ENCODE measurements at regions not wholly inside any gene's neighbourhood (a gene's known extent, or its start where the extent isn't known, plus 50 kb on each side); places are given as distances from the start of the nearest gene placed in this dataset.

GRCh38 chr1:57644667-57645066, 220.8 kb upstream of the DAB1 start:
- TF ChIP-seq CTCF (IDR thresholded peaks at IDR 0.05) (no peak), POLR2A (IDR thresholded peaks at IDR 0.05) (no peak)

Data from Peyer's patch (tissue), 4 donors.